SHP77 treated with DMSO at 0.1 percent for 48 hours (cell line): ENCODE measurements at regions not wholly inside any gene's neighbourhood (a gene's known extent, or its start where the extent isn't known, plus 50 kb on each side); places are given as distances from the start of the nearest gene placed in this dataset.

Experiments
- DNase-seq: peaks from one replicate; lab custom pipeline; 2025; lab: John Stamatoyannopoulos, UW

- DNase-seq, result no peak
Observed at GRCh38 chr2:56615760-56616159, 432.0 kb downstream of the CCDC85A start.

- DNase-seq, result no peak
Observed at GRCh38 chr2:56624181-56624580, 440.4 kb downstream of the CCDC85A start.

GRCh38 chr2:56626927-56627326 lies 443.1 kb downstream of the CCDC85A start:
- no peak for DNase-seq

- no peak for DNase-seq
Observed at GRCh38 chr2:56630286-56630685, 446.5 kb downstream of the CCDC85A start.

GRCh38 chr2:56647997-56648396 lies 464.2 kb downstream of the CCDC85A start:
- no peak for DNase-seq

- DNase-seq, result no peak
Observed at GRCh38 chr2:56648802-56649201, 465.0 kb downstream of the CCDC85A start.

- DNase-seq, result no peak
Observed at GRCh38 chr2:56654936-56655335, 471.1 kb downstream of the CCDC85A start.

- no peak for DNase-seq
Observed at GRCh38 chr2:56656826-56657225, 473.0 kb downstream of the CCDC85A start.

- DNase-seq, result no peak
Observed at GRCh38 chr2:56666777-56667176, 483.0 kb downstream of the CCDC85A start.

- no peak for DNase-seq
Observed at GRCh38 chr2:56671973-56672569, 488.3 kb downstream of the CCDC85A start.

- no peak for DNase-seq
Observed at GRCh38 chr2:56674084-56674483, 490.3 kb downstream of the CCDC85A start.

- DNase-seq, result no peak
Observed at GRCh38 chr2:56676966-56677365, 493.2 kb downstream of the CCDC85A start.

- no peak for DNase-seq
Observed at GRCh38 chr2:56680971-56681631, 497.3 kb downstream of the CCDC85A start.

GRCh38 chr2:56681659-56682396 lies 498.0 kb downstream of the CCDC85A start:
- DNase-seq, result no peak

GRCh38 chr2:56682397-56682760 lies 498.6 kb downstream of the CCDC85A start:
- no peak for DNase-seq

GRCh38 chr2:56684327-56684726 lies 500.5 kb downstream of the CCDC85A start:
- no peak for DNase-seq

GRCh38 chr2:56685205-56685604 lies 501.4 kb downstream of the CCDC85A start:
- DNase-seq, result no peak

- no peak for DNase-seq
Observed at GRCh38 chr2:56687169-56687568, 503.4 kb downstream of the CCDC85A start.

GRCh38 chr2:56688661-56689060 lies 504.9 kb downstream of the CCDC85A start:
- no peak for DNase-seq

- no peak for DNase-seq
Observed at GRCh38 chr2:56693501-56693900, 509.7 kb downstream of the CCDC85A start.

GRCh38 chr2:56703001-56703400 lies 519.2 kb downstream of the CCDC85A start:
- DNase-seq, result no peak

- DNase-seq, result no peak
Observed at GRCh38 chr2:56705713-56706112, 521.9 kb downstream of the CCDC85A start.

GRCh38 chr2:56707218-56707617 lies 523.4 kb downstream of the CCDC85A start:
- DNase-seq, result no peak
